ENCODE measurements at regions not wholly inside any gene's neighbourhood (a gene's known extent, or its start where the extent isn't known, plus 50 kb on each side); places are given as distances from the start of the nearest gene placed in this dataset.
A peak's percentile ranks its signal among the peaks of the same experiment; 100 is the strongest.
"Not testable (repeated sequence)": the region's sequence is repeated elsewhere in the genome, so short reads cannot be mapped to it uniquely, and the experiment has no call there.

DNA sequence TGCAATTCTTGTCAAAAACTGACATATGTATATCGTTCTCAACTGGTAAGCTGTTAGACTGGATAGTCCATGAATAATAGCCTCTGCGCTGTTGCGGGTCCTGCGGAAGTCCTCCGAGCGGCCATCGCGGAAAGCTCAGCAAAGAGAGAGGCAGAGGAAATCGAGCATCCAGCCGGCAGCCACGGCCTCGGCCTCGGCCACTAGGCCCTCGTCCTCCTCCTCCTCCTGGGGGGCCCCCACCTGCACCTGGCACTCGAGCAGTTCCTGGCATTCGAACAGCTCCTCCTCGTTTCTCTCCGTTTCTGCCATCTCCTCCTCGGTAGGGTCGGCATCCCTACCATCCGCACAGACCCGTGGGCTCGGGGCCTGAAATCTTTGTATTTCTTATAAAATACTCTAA lies 111.2 kb upstream of the CYLC1 start:
- not testable (repeated sequence) for H3K4me3 ChIP-seq (ENCODE audit: low read length); H3K27me3 ChIP-seq (ENCODE audit: insufficient read depth, low read length); H3K9ac ChIP-seq (ENCODE audit: low read depth, low read length); H3K27ac ChIP-seq (ENCODE audit: low read length); H3K4me1 ChIP-seq (ENCODE audit: insufficient read depth, low read length); H3K36me3 ChIP-seq (ENCODE audit: insufficient read depth, low read depth, low read length); H3K9me3 ChIP-seq (ENCODE audit: insufficient read depth, low read depth, low read length)

GRCh38 chrX:83750451-83750850 lies 110.5 kb upstream of the CYLC1 start:
- H3K9me3 ChIP-seq (ENCODE audit: insufficient read depth, low read depth, low read length); H3K9ac ChIP-seq (ENCODE audit: low read depth, low read length); H3K27ac ChIP-seq (ENCODE audit: low read length); H3K27me3 ChIP-seq (ENCODE audit: insufficient read depth, low read length); H3K4me3 ChIP-seq (ENCODE audit: low read length); H3K4me1 ChIP-seq (ENCODE audit: insufficient read depth, low read length); H3K36me3 ChIP-seq (ENCODE audit: insufficient read depth, low read depth, low read length): not testable (repeated sequence)

DNA sequence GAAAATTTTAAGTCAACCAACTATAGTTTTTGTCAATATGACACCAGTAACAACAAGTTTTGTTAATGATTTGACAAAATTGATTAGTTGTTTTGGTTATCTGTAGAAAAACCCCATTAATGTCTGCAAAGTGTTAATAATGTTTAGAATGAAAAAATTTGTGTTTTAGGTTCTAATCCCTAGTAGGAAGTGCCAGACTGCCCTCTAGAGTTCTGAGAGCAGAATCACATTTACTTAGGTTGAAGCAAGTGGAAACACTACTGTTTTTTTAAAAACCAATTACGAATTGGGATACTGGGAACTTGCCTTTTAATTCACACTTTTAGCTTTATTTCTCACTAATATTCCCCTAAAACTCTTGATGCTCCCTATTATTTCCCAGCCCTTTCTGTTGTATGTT lies 101.1 kb upstream of the CYLC1 start:
- Histone ChIP-seq H3K9ac (ENCODE audit: low read depth, low read length) (no peak overlapping the region), H3K36me3 (ENCODE audit: insufficient read depth, low read depth, low read length) (no peaks in the 10 kb centered on the region), H3K4me1 (ENCODE audit: insufficient read depth, low read length) (no peaks in the 10 kb centered on the region; the same call in 1 of the 2 replicates), H3K27me3 (ENCODE audit: insufficient read depth, low read length) (no peaks in the 10 kb centered on the region), H3K9me3 (ENCODE audit: insufficient read depth, low read depth, low read length) (no peaks in the 10 kb centered on the region), H3K4me3 (ENCODE audit: low read length) (peak overlapping the region; percentile 40; the same call in 1 of the 2 replicates), H3K27ac (ENCODE audit: low read length) (no peak overlapping the region)

GRCh38 chrX:83771664-83772063 lies 89.3 kb upstream of the CYLC1 start:
- H3K9ac ChIP-seq (ENCODE audit: low read depth, low read length): no peak overlapping the region
- H3K27ac ChIP-seq (ENCODE audit: low read length): no peak overlapping the region
- no peaks in the 10 kb centered on the region for H3K4me1 ChIP-seq (ENCODE audit: insufficient read depth, low read length)
- H3K27me3 ChIP-seq (ENCODE audit: insufficient read depth, low read length): no peaks in the 10 kb centered on the region
- H3K4me3 ChIP-seq (ENCODE audit: low read length): no peak overlapping the region
- H3K9me3 ChIP-seq (ENCODE audit: insufficient read depth, low read depth, low read length): no peaks in the 10 kb centered on the region
- no peaks in the 10 kb centered on the region for H3K36me3 ChIP-seq (ENCODE audit: insufficient read depth, low read depth, low read length)
